ENCODE measurements at regions not wholly inside any gene's neighbourhood (a gene's known extent, or its start where the extent isn't known, plus 50 kb on each side); places are given as distances from the start of the nearest gene placed in this dataset.

DNA sequence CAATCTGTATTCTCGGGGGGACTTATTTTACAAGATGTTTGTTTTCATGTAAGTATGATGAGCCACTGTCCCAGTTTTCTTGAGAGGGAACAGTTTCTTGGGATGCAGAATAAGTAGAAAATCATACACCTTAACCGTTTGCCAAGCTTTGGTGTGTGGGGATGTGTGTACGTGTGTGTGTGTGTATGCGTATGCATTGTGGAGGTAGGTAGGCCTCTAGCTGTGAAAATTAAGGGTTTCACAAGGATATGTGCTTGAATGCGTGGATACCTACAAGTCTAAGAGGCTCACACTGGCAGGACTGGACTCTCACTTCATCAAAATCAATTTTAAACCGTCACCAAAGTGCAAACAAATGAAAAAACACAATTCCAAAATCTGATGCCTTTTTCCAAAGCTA, 204.2 kb upstream of the RBMS1 start:
- TF ChIP-seq, protein P1, sequence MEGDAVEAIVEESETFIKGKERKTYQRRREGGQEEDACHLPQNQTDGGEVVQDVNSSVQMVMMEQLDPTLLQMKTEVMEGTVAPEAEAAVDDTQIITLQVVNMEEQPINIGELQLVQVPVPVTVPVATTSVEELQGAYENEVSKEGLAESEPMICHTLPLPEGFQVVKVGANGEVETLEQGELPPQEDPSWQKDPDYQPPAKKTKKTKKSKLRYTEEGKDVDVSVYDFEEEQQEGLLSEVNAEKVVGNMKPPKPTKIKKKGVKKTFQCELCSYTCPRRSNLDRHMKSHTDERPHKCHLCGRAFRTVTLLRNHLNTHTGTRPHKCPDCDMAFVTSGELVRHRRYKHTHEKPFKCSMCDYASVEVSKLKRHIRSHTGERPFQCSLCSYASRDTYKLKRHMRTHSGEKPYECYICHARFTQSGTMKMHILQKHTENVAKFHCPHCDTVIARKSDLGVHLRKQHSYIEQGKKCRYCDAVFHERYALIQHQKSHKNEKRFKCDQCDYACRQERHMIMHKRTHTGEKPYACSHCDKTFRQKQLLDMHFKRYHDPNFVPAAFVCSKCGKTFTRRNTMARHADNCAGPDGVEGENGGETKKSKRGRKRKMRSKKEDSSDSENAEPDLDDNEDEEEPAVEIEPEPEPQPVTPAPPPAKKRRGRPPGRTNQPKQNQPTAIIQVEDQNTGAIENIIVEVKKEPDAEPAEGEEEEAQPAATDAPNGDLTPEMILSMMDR (IDR thresholded peaks at IDR 0.05), result no peak
- no peak for TF ChIP-seq SIN3A (IDR thresholded peaks at IDR 0.05; ENCODE audit: borderline replicate concordance, insufficient read depth, low read depth, low read length)

Measured in Panc1 (cell line).